GM12864 (cell line): ENCODE measurements at regions not wholly inside any gene's neighbourhood (a gene's known extent, or its start where the extent isn't known, plus 50 kb on each side); places are given as distances from the start of the nearest gene placed in this dataset.

Experiments used
- DNase-seq: peaks from one replicate; pipeline ENCODE4 v3.0.0-alpha.2; 2011; ENCODE audit warnings: low read depth
- H3K4me3 ChIP-seq: 2 replicates; pipeline ENCODE4 v1.5.1; 2011; ENCODE audit warnings: mild to moderate bottlenecking, low read depth, low read length, control low read depth
- TF ChIP-seq, protein P1 (sequence below): IDR thresholded peaks from 2 replicates; pipeline ENCODE4 v1.5.1; 2011; ENCODE audit warnings: low read depth, mild to moderate bottlenecking, moderate library complexity, low read length, control low read depth, inconsistent platforms; ENCODE audit errors: missing control alignments

DNA sequence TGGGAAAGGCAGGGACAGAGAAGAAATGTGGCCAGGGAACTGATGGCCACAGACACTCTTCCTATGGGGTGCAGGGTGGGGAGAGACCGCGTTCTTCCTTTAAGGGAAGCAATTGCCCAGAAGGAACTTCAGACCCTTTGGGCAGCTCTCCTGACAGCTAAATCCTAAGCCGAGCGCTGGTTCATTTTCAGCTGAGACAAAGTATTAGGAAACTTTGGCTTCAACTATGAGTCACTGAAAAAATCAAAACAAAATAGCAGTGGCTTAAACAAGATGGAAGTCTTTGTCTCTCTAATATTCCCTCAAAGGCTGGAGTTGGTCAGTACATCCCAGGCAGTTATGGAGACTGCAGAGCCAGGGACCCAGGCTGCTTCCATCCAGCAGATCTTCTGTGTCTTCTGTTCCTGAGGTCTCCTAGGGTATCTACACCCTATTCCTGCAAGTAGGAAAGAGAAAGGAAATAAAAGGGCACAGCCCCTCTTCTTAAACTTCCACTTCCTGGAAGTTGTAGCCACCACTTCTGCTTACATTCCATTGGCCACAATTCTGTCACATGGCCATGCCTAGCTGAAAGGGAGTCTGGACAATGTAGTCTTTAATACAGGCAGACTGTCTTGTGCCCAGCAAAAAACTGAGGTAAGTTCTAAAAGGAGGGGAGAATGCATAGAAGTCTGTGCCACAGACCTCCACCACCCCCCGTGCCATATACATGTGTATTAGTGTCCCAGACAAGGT lies 163.5 kb downstream of the KATNAL1 start:
- TF ChIP-seq, protein P1, sequence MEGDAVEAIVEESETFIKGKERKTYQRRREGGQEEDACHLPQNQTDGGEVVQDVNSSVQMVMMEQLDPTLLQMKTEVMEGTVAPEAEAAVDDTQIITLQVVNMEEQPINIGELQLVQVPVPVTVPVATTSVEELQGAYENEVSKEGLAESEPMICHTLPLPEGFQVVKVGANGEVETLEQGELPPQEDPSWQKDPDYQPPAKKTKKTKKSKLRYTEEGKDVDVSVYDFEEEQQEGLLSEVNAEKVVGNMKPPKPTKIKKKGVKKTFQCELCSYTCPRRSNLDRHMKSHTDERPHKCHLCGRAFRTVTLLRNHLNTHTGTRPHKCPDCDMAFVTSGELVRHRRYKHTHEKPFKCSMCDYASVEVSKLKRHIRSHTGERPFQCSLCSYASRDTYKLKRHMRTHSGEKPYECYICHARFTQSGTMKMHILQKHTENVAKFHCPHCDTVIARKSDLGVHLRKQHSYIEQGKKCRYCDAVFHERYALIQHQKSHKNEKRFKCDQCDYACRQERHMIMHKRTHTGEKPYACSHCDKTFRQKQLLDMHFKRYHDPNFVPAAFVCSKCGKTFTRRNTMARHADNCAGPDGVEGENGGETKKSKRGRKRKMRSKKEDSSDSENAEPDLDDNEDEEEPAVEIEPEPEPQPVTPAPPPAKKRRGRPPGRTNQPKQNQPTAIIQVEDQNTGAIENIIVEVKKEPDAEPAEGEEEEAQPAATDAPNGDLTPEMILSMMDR, result no peak
- DNase-seq, result no peak
- H3K4me3 ChIP-seq, result no peak overlapping the region

DNA sequence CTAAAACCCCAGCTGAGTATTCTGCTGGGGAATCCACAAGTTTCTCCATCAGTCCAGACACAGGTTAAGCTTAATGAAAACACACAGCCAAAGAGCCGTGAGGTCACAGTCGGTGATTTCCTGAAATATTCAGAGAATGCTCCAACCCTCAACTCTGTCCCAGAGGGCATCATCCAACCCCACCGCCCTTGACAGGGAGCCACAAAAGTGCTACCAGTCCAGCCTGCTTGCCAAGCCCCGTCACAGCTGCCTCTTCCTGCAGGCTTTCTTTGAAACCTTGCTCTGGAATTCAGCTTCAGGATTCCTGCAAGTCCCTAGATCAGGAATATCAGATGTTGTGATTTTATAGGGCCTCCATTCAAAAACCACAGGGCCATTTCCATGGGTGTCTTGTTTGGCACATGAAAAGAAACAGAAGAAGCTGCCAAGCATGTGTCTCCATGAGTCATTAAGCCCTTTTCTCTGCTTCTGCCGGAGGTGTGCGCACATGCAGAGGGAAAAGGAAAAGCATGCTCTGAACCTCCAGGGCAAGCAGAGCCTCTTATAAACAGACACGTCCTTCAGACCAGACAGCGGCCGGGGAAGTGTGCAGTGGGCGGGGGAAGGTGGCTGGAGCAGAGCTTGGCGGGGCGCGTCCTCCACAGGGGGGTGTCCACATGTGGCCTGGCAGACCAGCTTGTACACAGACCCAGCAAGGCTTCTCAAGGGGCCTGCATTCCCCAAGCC lies 164.7 kb downstream of the KATNAL1 start:
- DNase-seq, result no peak
- TF ChIP-seq, protein P1, result no peak
- no peak overlapping the region for H3K4me3 ChIP-seq

DNA sequence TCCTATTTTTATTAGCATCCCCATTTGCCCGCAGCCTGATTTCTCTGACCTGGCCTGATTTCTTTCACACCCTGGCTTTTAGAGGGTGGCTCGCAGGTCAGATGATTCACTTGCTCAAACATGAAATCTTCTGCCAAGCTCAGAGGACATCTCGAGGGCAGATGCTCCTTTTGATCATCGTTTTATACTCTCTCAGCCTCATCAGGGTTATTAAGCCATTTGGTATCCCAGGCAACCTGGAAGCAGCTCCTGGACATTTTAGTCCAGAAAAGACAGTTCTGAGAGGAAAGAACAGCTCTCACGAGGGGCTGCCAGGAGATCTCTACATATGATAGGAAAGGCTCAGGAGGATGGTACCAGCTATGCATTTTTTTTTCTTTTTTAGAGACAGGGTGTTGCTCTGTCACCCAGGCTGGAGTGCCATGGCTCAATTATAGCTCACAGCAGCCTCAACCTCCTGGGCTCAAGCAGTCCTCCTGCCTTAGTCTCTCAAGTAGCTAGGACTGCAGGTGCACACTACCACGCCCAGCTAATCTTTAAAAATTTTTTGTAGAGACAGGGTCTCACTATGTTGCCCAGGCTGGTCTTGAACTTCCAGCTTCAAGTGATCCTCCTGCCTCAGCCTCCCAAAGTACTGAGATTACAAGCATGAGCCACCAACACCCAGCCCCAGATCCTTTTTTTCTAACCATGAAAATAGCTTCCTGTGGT lies 165.4 kb downstream of the KATNAL1 start:
- no peak overlapping the region for H3K4me3 ChIP-seq
- TF ChIP-seq, protein P1, result no peak
- no peak for DNase-seq

DNA sequence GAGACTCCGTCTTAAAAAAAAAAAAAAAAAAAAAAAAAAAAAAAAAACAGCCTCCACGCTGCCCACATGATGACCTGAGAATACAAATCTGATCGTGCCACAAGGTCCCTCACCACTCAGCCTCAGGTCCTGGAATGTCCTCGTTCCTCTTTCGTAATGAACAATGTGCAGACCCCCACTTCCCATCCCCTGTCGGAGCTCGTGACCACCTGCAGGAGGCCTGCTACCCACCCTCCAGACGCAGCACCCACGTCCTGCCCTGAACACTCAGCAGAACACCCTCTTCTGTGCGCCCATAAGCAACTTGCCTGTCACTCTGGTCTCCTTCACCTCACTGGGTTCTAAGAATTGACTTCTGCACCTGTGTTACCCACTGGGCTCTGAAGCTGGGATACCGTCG lies 166.4 kb downstream of the KATNAL1 start:
- peak; percentile 49 for DNase-seq
- H3K4me3 ChIP-seq, result no peak overlapping the region
- TF ChIP-seq, protein P1, result no peak

DNA sequence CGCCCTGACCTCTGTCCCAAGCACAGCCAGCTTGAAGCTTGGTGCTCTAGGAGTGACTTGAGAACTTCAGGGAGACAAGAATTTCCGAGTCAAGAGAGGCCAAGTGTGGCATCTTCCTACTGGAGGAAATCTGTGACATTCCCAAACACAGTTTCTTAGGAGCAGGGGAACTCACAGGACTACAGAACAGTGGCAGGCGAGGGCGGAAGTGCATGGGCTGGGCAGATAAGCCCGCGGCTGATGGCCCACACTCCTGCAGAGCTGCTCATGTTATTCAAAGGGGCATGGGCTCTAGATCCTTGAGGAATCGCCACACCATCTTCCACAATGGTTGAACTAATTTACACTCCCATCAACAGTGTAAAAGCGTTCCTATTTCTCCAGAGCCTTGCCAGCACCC lies 168.8 kb downstream of the KATNAL1 start:
- H3K4me3 ChIP-seq, result no peak overlapping the region
- TF ChIP-seq, protein P1, result no peak
- no peak for DNase-seq

DNA sequence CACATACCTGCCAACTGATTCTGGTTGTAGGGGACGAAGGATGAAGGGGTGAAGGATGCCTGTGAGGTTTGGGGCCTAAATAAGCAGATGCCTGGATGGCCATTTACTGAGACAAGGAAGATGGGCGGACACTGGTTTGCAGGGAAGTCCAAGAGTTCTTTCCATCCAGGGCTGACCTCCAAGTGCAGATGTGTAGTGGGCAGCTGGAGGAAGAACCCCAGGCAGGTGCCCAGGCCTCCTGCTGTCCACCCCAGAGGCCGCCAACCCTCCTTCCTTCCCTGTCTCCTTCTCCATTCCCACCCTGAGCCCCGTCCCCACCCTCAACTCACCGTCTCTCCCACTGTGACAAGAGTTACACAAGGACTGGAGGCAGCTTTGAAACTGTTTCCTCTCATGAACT lies 171.5 kb downstream of the KATNAL1 start:
- DNase-seq, result no peak
- TF ChIP-seq, protein P1, result no peak
- no peak overlapping the region for H3K4me3 ChIP-seq
